NOMO-1 treated with DMSO at 0.1 percent for 48 hours (cell line): ENCODE measurements at regions not wholly inside any gene's neighbourhood (a gene's known extent, or its start where the extent isn't known, plus 50 kb on each side); places are given as distances from the start of the nearest gene placed in this dataset.

Experiments
- DNase-seq: peaks from one replicate; lab custom pipeline; 2025; ENCODE audit not compliant: unreplicated experiment; lab: John Stamatoyannopoulos, UW

- DNase-seq, result no peak
Observed at GRCh38 chr15:63454503-63455211, 49.7 kb upstream of the USP3 start.
